SK-MEL-5 (cell line): ENCODE measurements at regions not wholly inside any gene's neighbourhood (a gene's known extent, or its start where the extent isn't known, plus 50 kb on each side); places are given as distances from the start of the nearest gene placed in this dataset.

ENCODE experiments used
- DNase-seq: peaks from one replicate; pipeline ENCODE4 v3.0.0-alpha.2; 2016; ENCODE audit warnings: low read depth, low spot score
- in situ Hi-C: cut with HindIII; loops from 2 replicates; pipeline ENCODE4 v1.10.0; 2016; ENCODE audit warnings: low sequenced_read_pairs, high pct_unique_total_duplicates, low pct_unique_long_range_greater_than_20kb

- in situ Hi-C loops, result no loop called here
- no peak for DNase-seq
Measured at GRCh38 chr21:38985568-38986378, 180.0 kb downstream of the ETS2 start.

GRCh38 chr21:38984982-38985567 is 179.3 kb downstream of the ETS2 start:
- in situ Hi-C loops, result no loop called here
- DNase-seq, result no peak

GRCh38 chr21:38984568-38984967 is 178.8 kb downstream of the ETS2 start:
- DNase-seq, result no peak
- in situ Hi-C loops, result no loop called here

GRCh38 chr21:38983560-38983959 is 177.8 kb downstream of the ETS2 start:
- in situ Hi-C loops, result no loop called here
- DNase-seq, result no peak

GRCh38 chr21:38982804-38983203 is 177.1 kb downstream of the ETS2 start:
- no peak for DNase-seq
- in situ Hi-C loops, result no loop called here

- no peak for DNase-seq
- in situ Hi-C loops, result no loop called here
Measured at GRCh38 chr21:38982096-38982495, 176.4 kb downstream of the ETS2 start.

GRCh38 chr21:38980416-38981313 is 174.9 kb downstream of the ETS2 start:
- no peak for DNase-seq
- in situ Hi-C loops, result no loop called here

GRCh38 chr21:38979271-38980121 is 173.8 kb downstream of the ETS2 start:
- in situ Hi-C loops, result no loop called here
- DNase-seq, result no peak

GRCh38 chr21:38976900-38977299 is 171.2 kb downstream of the ETS2 start:
- DNase-seq, result no peak
- in situ Hi-C loops, result no loop called here

GRCh38 chr21:38973552-38973951 is 167.8 kb downstream of the ETS2 start:
- in situ Hi-C loops, result no loop called here

GRCh38 chr21:38972078-38972477 is 166.3 kb downstream of the ETS2 start:
- in situ Hi-C loops, result no loop called here

More at GRCh38 chr21:38973552-38973951, 167.8 kb downstream of the ETS2 start:
- no peak for DNase-seq

GRCh38 chr21:38970765-38971164 is 165.0 kb downstream of the ETS2 start:
- in situ Hi-C loops, result no loop called here

More at GRCh38 chr21:38972078-38972477, 166.3 kb downstream of the ETS2 start:
- DNase-seq, result no peak

GRCh38 chr21:38968887-38969543 is 163.3 kb downstream of the ETS2 start:
- no peak for DNase-seq
- in situ Hi-C loops, result no loop called here

More at GRCh38 chr21:38970765-38971164, 165.0 kb downstream of the ETS2 start:
- DNase-seq, result no peak

GRCh38 chr21:38965910-38966504 is 160.3 kb downstream of the ETS2 start:
- in situ Hi-C loops, result no loop called here

GRCh38 chr21:38965241-38965640 is 159.5 kb downstream of the ETS2 start:
- in situ Hi-C loops, result no loop called here

More at GRCh38 chr21:38965910-38966504, 160.3 kb downstream of the ETS2 start:
- DNase-seq, result peak; percentile 40

GRCh38 chr21:38963006-38963405 is 157.3 kb downstream of the ETS2 start:
- DNase-seq, result no peak
- in situ Hi-C loops, result no loop called here

More at GRCh38 chr21:38965241-38965640, 159.5 kb downstream of the ETS2 start:
- DNase-seq, result no peak
